ENCODE measurements at regions not wholly inside any gene's neighbourhood (a gene's known extent, or its start where the extent isn't known, plus 50 kb on each side); places are given as distances from the start of the nearest gene placed in this dataset.

- peaks cover 4% of the 10 kb centered on the region for H3K9me3 Mint-ChIP-seq (ENCODE audit: unreplicated experiment)
- H3K27me3 Mint-ChIP-seq (ENCODE audit: unreplicated experiment): no peaks in the 10 kb centered on the region
- peaks cover 16% of the 10 kb centered on the region for H3K36me3 Mint-ChIP-seq (ENCODE audit: unreplicated experiment)
- H3K27ac Mint-ChIP-seq (ENCODE audit: unreplicated experiment): peak overlapping the region; percentile 77
- H3K4me3 Mint-ChIP-seq (ENCODE audit: unreplicated experiment): peak overlapping the region; percentile 69
- no peak for TF ChIP-seq CTCF (IDR thresholded peaks at IDR 0.05; ENCODE audit: partially characterized antibody, unreplicated experiment)
- peaks cover 27% of the 10 kb centered on the region for H3K4me1 Mint-ChIP-seq (ENCODE audit: low read depth, unreplicated experiment)
- peak; percentile 43 for DNase-seq
Measured at GRCh38 chr2:5826979-5827655, 134.9 kb downstream of the SOX11 start.

DNA sequence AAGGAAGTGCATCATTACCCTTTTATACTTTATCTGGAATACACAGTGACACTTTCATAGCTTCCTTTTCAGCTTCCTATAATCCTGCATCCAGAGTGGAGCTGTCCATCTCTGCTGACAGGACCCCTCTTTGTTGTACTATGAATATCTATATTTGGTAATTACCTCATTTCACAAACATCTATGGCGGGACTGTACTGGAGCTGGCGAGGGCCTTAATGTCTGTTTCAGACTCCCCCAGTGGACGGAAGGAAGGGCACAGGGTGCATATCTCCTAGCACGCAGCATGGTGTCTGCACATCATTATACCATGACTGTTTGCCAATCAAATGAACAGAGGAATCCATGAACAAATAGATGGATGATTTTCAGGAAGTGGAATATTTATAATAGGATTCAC, 142.3 kb downstream of the SOX11 start:
- Mint-ChIP-seq H3K4me1 (ENCODE audit: low read depth, unreplicated experiment) (peaks cover 2% of the 10 kb centered on the region), H3K27me3 (ENCODE audit: unreplicated experiment) (no peaks in the 10 kb centered on the region), H3K27ac (ENCODE audit: unreplicated experiment) (no peak overlapping the region), H3K36me3 (ENCODE audit: unreplicated experiment) (no peaks in the 10 kb centered on the region), H3K4me3 (ENCODE audit: unreplicated experiment) (no peak overlapping the region), H3K9me3 (ENCODE audit: unreplicated experiment) (no peaks in the 10 kb centered on the region)
- no peak for DNase-seq
- TF ChIP-seq CTCF (IDR thresholded peaks at IDR 0.05; ENCODE audit: partially characterized antibody, unreplicated experiment): no peak

- Mint-ChIP-seq H3K4me1 (ENCODE audit: low read depth, unreplicated experiment) (peaks cover 30% of the 10 kb centered on the region), H3K27me3 (ENCODE audit: unreplicated experiment) (peaks cover 4% of the 10 kb centered on the region), H3K4me3 (ENCODE audit: unreplicated experiment) (peak overlapping the region; percentile 74), H3K36me3 (ENCODE audit: unreplicated experiment) (no peaks in the 10 kb centered on the region), H3K27ac (ENCODE audit: unreplicated experiment) (peak overlapping the region; percentile 85), H3K9me3 (ENCODE audit: unreplicated experiment) (peaks cover 4% of the 10 kb centered on the region)
- DNase-seq: peak; percentile 56
- no peak for TF ChIP-seq CTCF (IDR thresholded peaks at IDR 0.05; ENCODE audit: partially characterized antibody, unreplicated experiment)
Measured at GRCh38 chr2:5839550-5839949, 147.4 kb downstream of the SOX11 start.

DNA sequence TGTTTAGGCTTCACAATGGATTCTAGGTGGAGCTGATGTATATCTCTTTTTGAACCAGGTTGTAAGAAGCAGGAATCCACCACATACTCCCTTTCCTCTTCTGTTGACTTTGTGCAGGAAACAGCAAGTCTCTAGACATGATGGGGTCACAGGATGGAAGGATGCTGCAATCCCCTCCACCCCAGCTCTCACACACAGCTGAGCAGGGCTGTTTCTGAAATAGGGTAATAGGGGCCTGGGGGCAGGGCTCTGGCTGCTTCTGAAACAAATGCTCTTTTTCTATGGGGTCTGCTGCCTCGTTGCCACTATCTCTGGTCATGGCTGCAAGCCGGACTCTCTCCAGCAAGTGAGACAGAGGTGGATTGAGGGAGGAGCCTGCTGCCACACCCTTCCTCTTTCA, 148.9 kb downstream of the SOX11 start:
- H3K4me3 Mint-ChIP-seq (ENCODE audit: unreplicated experiment): peak overlapping the region; percentile 54
- DNase-seq: no peak
- H3K4me1 Mint-ChIP-seq (ENCODE audit: low read depth, unreplicated experiment): peaks cover 30% of the 10 kb centered on the region
- peak overlapping the region; percentile 91 for H3K27ac Mint-ChIP-seq (ENCODE audit: unreplicated experiment)
- peaks cover 4% of the 10 kb centered on the region for H3K9me3 Mint-ChIP-seq (ENCODE audit: unreplicated experiment)
- H3K36me3 Mint-ChIP-seq (ENCODE audit: unreplicated experiment): no peaks in the 10 kb centered on the region
- TF ChIP-seq CTCF (IDR thresholded peaks at IDR 0.05; ENCODE audit: partially characterized antibody, unreplicated experiment): no peak
- H3K27me3 Mint-ChIP-seq (ENCODE audit: unreplicated experiment): peaks cover 4% of the 10 kb centered on the region

DNA sequence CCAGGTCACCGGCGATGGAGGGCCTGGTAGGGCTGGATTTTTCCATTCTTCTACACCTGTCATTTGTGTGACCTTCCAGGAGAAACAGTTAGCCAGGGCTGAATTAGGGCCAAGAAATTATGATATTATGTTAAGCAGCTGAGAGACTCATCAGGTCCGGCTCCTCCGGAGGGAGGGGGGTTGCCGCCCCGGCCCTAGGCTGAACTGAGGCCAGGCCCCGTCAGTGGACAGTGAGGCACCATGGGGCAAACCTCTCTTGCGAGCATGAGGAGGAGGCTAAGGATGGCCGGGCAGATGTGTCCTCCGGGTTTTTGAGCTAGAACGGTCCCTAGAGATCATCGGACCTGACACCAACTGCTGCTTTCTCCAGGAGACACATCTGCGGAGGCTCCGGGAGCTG, 150.1 kb downstream of the SOX11 start:
- no peak for TF ChIP-seq CTCF (IDR thresholded peaks at IDR 0.05; ENCODE audit: partially characterized antibody, unreplicated experiment)
- Mint-ChIP-seq H3K4me3 (ENCODE audit: unreplicated experiment) (no peak overlapping the region), H3K27me3 (ENCODE audit: unreplicated experiment) (peaks cover 6% of the 10 kb centered on the region), H3K4me1 (ENCODE audit: low read depth, unreplicated experiment) (peaks cover 30% of the 10 kb centered on the region), H3K9me3 (ENCODE audit: unreplicated experiment) (peaks cover 4% of the 10 kb centered on the region), H3K27ac (ENCODE audit: unreplicated experiment) (no peak overlapping the region), H3K36me3 (ENCODE audit: unreplicated experiment) (no peaks in the 10 kb centered on the region)
- peak; percentile 17 for DNase-seq

Data from glutamatergic neuron (in vitro differentiated cells).